ENCODE measurements at regions not wholly inside any gene's neighbourhood (a gene's known extent, or its start where the extent isn't known, plus 50 kb on each side); places are given as distances from the start of the nearest gene placed in this dataset.

DNA sequence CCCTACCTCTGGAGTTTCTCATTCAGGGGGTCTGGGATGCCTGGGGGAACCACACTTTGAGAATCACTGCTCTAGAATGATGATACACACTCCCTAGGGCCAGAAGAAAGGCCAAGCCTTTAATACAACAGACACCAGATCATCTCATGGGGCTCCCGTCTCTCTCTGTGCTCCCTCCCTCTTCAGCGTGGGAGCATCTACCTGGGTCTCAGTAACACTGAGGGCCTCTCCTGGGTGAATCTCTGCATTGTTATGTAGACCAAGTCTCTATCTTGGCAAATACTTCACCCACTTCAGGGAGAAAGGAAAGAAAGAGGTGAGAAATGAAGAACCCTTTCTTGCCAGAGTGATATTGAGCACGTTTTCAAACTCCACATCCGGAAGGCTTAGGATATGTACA is 65.4 kb upstream of the KCNK12 start:
- no peak for TF ChIP-seq POLR2A (IDR thresholded peaks at IDR 0.05)
- Histone ChIP-seq H3K27ac (no peak overlapping the region), H3K9me3 (no peaks in the 10 kb centered on the region), H3K36me3 (ENCODE audit: low read depth, missing control alignments) (no peaks in the 10 kb centered on the region), H3K27me3 (no peaks in the 10 kb centered on the region), H3K4me1 (peaks cover 4% of the 10 kb centered on the region), H3K4me3 (no peak overlapping the region)
- 89 to 90% methylated on average over 4 of the region's 4 CpGs for WGBS, 2 donors
- DNase-seq = no peak
- intact Hi-C loops (cut with DNase I; ENCODE audit: low total_unique reads) = no loop called here

GRCh38 chr2:47632754-47633153 is 62.0 kb upstream of the KCNK12 start:
- Histone ChIP-seq H3K27me3 (no peaks in the 10 kb centered on the region), H3K4me3 (no peak overlapping the region), H3K36me3 (ENCODE audit: low read depth, missing control alignments) (no peaks in the 10 kb centered on the region), H3K27ac (no peak overlapping the region), H3K4me1 (peaks cover 4% of the 10 kb centered on the region), H3K9me3 (no peaks in the 10 kb centered on the region)
- intact Hi-C loops (cut with DNase I; ENCODE audit: low total_unique reads) = no loop called here
- DNase-seq = no peak
- TF ChIP-seq POLR2A (IDR thresholded peaks at IDR 0.05) = no peak
- TF ChIP-seq, protein P1, sequence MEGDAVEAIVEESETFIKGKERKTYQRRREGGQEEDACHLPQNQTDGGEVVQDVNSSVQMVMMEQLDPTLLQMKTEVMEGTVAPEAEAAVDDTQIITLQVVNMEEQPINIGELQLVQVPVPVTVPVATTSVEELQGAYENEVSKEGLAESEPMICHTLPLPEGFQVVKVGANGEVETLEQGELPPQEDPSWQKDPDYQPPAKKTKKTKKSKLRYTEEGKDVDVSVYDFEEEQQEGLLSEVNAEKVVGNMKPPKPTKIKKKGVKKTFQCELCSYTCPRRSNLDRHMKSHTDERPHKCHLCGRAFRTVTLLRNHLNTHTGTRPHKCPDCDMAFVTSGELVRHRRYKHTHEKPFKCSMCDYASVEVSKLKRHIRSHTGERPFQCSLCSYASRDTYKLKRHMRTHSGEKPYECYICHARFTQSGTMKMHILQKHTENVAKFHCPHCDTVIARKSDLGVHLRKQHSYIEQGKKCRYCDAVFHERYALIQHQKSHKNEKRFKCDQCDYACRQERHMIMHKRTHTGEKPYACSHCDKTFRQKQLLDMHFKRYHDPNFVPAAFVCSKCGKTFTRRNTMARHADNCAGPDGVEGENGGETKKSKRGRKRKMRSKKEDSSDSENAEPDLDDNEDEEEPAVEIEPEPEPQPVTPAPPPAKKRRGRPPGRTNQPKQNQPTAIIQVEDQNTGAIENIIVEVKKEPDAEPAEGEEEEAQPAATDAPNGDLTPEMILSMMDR (IDR thresholded peaks at IDR 0.05) = no peak
- 82 to 90% methylated on average over 3 of the region's 3 CpGs for WGBS, 2 donors

- Histone ChIP-seq H3K9me3 (no peaks in the 10 kb centered on the region), H3K27me3 (no peaks in the 10 kb centered on the region), H3K27ac (no peak overlapping the region), H3K4me1 (peaks cover 4% of the 10 kb centered on the region), H3K36me3 (ENCODE audit: low read depth, missing control alignments) (no peaks in the 10 kb centered on the region), H3K4me3 (no peak overlapping the region)
- intact Hi-C loops (cut with DNase I; ENCODE audit: low total_unique reads) = no loop called here
- 91 to 93% methylated on average over 12 of the region's 12 CpGs for WGBS, 2 donors
- TF ChIP-seq, protein P1 (IDR thresholded peaks at IDR 0.05) = no peak
- no peak for TF ChIP-seq POLR2A (IDR thresholded peaks at IDR 0.05)
- peak; percentile 21 for DNase-seq
These were observed 61.1 kb upstream of the KCNK12 start for GRCh38 chr2:47631792-47632398.

DNA sequence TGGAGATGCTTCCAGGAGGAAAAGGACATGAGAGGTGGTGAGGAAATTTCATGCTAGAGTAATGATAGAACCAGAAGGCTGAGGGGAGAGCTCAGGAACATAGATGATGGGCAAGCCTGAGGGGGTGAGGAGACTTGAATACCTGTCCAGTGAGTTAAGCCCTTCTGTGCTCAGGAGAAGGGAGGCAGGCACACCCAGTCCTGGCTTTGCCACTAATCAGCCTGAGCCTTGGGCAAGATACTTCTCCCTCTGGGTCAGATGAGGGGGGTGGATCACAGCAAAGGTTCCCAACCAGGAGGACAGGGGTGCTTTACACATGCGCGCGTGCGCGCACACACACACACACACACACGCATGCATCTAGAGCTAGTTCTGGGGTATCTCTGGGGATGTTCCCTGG is 60.5 kb upstream of the KCNK12 start:
- H3K4me3 ChIP-seq = no peak overlapping the region
- peaks cover 4% of the 10 kb centered on the region for H3K4me1 ChIP-seq
- H3K9me3 ChIP-seq = no peaks in the 10 kb centered on the region
- TF ChIP-seq, protein P1 (IDR thresholded peaks at IDR 0.05) = no peak
- no peak for TF ChIP-seq POLR2A (IDR thresholded peaks at IDR 0.05)
- intact Hi-C loops (cut with DNase I; ENCODE audit: low total_unique reads) = no loop called here
- no peak for DNase-seq
- H3K27me3 ChIP-seq = no peaks in the 10 kb centered on the region
- WGBS, 2 donors = 87 to 98% methylated on average over 6 of the region's 6 CpGs
- no peak overlapping the region for H3K27ac ChIP-seq
- no peaks in the 10 kb centered on the region for H3K36me3 ChIP-seq (ENCODE audit: low read depth, missing control alignments)

DNA sequence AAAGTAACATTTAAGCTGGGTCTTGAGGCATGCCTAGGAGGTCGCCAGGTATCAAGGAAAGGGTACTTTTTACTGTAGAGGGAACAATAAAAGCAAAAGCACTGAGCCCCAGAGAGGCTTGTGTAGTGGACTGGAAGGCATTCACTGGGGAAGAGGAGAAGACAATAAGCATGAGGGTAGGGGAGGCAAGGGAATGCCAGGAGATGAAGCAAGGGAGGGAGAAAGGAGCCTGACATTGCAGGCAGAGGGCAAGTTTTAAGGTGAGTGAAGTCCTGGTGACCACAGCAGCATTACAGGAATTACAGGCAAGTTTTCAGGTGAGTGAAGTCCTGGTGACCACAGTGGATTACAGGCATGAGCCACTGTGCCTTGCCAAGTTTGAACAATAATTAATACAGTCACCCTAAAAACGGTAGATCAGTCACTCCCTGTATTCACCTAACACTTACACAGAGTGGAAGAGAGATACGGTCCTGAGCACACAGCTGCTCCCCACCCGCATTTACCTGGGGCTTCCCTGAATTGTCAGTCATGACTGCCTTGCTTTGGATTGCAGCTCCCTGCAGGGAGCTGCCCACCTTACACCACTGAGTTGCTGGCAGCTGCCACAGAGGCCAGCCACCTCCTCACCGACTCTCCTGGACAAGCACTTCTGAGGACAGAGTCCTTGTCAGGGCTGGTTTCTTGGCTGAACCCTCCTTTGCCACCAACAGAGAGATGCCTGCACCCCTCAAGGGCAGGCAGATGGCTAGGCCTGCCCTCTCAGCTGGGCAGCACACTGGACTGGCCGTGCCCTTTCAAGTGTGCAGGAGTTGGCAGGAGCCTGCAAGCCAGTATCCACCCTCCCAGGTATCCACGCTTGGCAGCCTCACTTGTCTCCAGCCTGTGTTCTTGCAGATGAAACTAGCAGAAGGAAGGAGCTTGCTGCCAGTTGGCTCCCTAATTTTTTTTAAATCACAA is 59.0 kb upstream of the KCNK12 start:
- Histone ChIP-seq H3K9me3 (no peaks in the 10 kb centered on the region), H3K27me3 (no peaks in the 10 kb centered on the region), H3K36me3 (ENCODE audit: low read depth, missing control alignments) (no peaks in the 10 kb centered on the region), H3K4me3 (no peak overlapping the region), H3K4me1 (peaks cover 4% of the 10 kb centered on the region), H3K27ac (no peak overlapping the region)
- intact Hi-C loops (cut with DNase I; ENCODE audit: low total_unique reads) = no loop called here
- TF ChIP-seq POLR2A (IDR thresholded peaks at IDR 0.05) = no peak
- TF ChIP-seq, protein P1 (IDR thresholded peaks at IDR 0.05) = no peak
- no peak for DNase-seq
- 84 to 91% methylated on average over 5 to 7 of the region's 7 CpGs for WGBS, 2 donors

All from testis (tissue), 2 donors.